ENCODE measurements at regions not wholly inside any gene's neighbourhood (a gene's known extent, or its start where the extent isn't known, plus 50 kb on each side); places are given as distances from the start of the nearest gene placed in this dataset.

GRCh38 chr5:157912621-157913325 lies 53.8 kb upstream of the CLINT1 start:
- TF ChIP-seq CTCF (IDR thresholded peaks at IDR 0.05; ENCODE audit: borderline replicate concordance, extremely low read depth, low read length, poor library complexity, severe bottlenecking) (no peak), EZH2 (IDR thresholded peaks at IDR 0.05; ENCODE audit: borderline replicate concordance, low read depth, low read length, severe bottlenecking) (no peak)
- DNase-seq, result no peak
- ATAC-seq (ENCODE audit: insufficient read depth, low read depth), result no peak; the same call in 2 of the 3 replicates
- H2AFZ ChIP-seq (ENCODE audit: low read depth, low read length), result no peak overlapping the region
- no peak overlapping the region for H3K9ac ChIP-seq (ENCODE audit: low read depth, low read length)
- no peaks in the 10 kb centered on the region for H3K79me2 ChIP-seq (ENCODE audit: insufficient read depth, low read length)
- no peaks in the 10 kb centered on the region for H3K36me3 ChIP-seq (ENCODE audit: insufficient read depth, low read length)
- H3K4me2 ChIP-seq (ENCODE audit: insufficient read depth, low read length), result no peak overlapping the region
- no peak overlapping the region for H3K27ac ChIP-seq (ENCODE audit: low read length)
- no peaks in the 10 kb centered on the region for H4K20me1 ChIP-seq (ENCODE audit: insufficient read depth, low read length)
- no peaks in the 10 kb centered on the region for H3K9me3 ChIP-seq (ENCODE audit: insufficient read depth, low read length, severe bottlenecking)
- H3K4me3 ChIP-seq (ENCODE audit: low read depth in 1 of 2, low read length in 2 of 2), result no peak overlapping the region
- H3K27me3 ChIP-seq (ENCODE audit: insufficient read depth, low read length, poor library complexity), result no peaks in the 10 kb centered on the region
- H3K4me1 ChIP-seq (ENCODE audit: insufficient read depth, low read length), result peaks cover 9% of the 10 kb centered on the region

GRCh38 chr5:157911568-157911967 lies 52.6 kb upstream of the CLINT1 start:
- H3K9me3 ChIP-seq (ENCODE audit: insufficient read depth, low read length, severe bottlenecking), result no peaks in the 10 kb centered on the region
- H3K27me3 ChIP-seq (ENCODE audit: insufficient read depth, low read length, poor library complexity), result no peaks in the 10 kb centered on the region
- no peaks in the 10 kb centered on the region for H3K79me2 ChIP-seq (ENCODE audit: insufficient read depth, low read length)
- no peak overlapping the region for H3K27ac ChIP-seq (ENCODE audit: low read length)
- H3K36me3 ChIP-seq (ENCODE audit: insufficient read depth, low read length), result no peaks in the 10 kb centered on the region
- H3K4me3 ChIP-seq (ENCODE audit: low read depth in 1 of 2, low read length in 2 of 2), result no peak overlapping the region
- H3K9ac ChIP-seq (ENCODE audit: low read depth, low read length), result no peak overlapping the region
- H4K20me1 ChIP-seq (ENCODE audit: insufficient read depth, low read length), result no peaks in the 10 kb centered on the region
- H2AFZ ChIP-seq (ENCODE audit: low read depth, low read length), result no peak overlapping the region
- TF ChIP-seq EZH2 (IDR thresholded peaks at IDR 0.05; ENCODE audit: borderline replicate concordance, low read depth, low read length, severe bottlenecking) (no peak), CTCF (IDR thresholded peaks at IDR 0.05; ENCODE audit: borderline replicate concordance, extremely low read depth, low read length, poor library complexity, severe bottlenecking) (no peak)
- no peak overlapping the region for H3K4me2 ChIP-seq (ENCODE audit: insufficient read depth, low read length)
- H3K4me1 ChIP-seq (ENCODE audit: insufficient read depth, low read length), result no peaks in the 10 kb centered on the region
- DNase-seq (no peak), ATAC-seq (ENCODE audit: insufficient read depth, low read depth) (no peak)
